HG03457 (cell line): ENCODE measurements at regions not wholly inside any gene's neighbourhood (a gene's known extent, or its start where the extent isn't known, plus 50 kb on each side); places are given as distances from the start of the nearest gene placed in this dataset.
A peak's percentile ranks its signal among the peaks of the same experiment; 100 is the strongest.
"Not testable (repeated sequence)": the region's sequence is repeated elsewhere in the genome, so short reads cannot be mapped to it uniquely, and the experiment has no call there.

Experiments
- ATAC-seq: cut with Tn5 transposase; IDR thresholded peaks from one replicate; pipeline ENCODE4 v1.9.1; 2021; ENCODE audit warnings: moderate number of reproducible peaks; ENCODE audit not compliant: unreplicated experiment

GRCh38 chr13:21261487-21262216 lies 85.2 kb downstream of the MRPL57 start:
- not testable (repeated sequence) for ATAC-seq

GRCh38 chr13:21263909-21264308 lies 87.5 kb downstream of the MRPL57 start:
- ATAC-seq = not testable (repeated sequence)

GRCh38 chr13:21268485-21268884 lies 92.0 kb downstream of the MRPL57 start:
- not testable (repeated sequence) for ATAC-seq

GRCh38 chr13:21272439-21272838 lies 96.0 kb downstream of the MRPL57 start:
- not testable (repeated sequence) for ATAC-seq

GRCh38 chr13:21274457-21274856 lies 98.0 kb downstream of the MRPL57 start:
- ATAC-seq = not testable (repeated sequence)

- ATAC-seq = no peak
These were observed 105.6 kb downstream of the MRPL57 start for GRCh38 chr13:21282065-21282464.

GRCh38 chr13:21287331-21287907 lies 111.0 kb downstream of the MRPL57 start:
- no peak for ATAC-seq

- ATAC-seq = no peak
These were observed 113.0 kb downstream of the MRPL57 start for GRCh38 chr13:21289475-21289874.

GRCh38 chr13:21290442-21291002 lies 114.1 kb downstream of the MRPL57 start:
- not testable (repeated sequence) for ATAC-seq

GRCh38 chr13:21291840-21292239 lies 115.4 kb downstream of the MRPL57 start:
- no peak for ATAC-seq

- ATAC-seq = not testable (repeated sequence)
These were observed 120.5 kb downstream of the MRPL57 start for GRCh38 chr13:21296991-21297390.

- ATAC-seq = no peak
These were observed 121.0 kb downstream of the MRPL57 start for GRCh38 chr13:21297447-21297846.

- peak; percentile 93 for ATAC-seq
These were observed 121.7 kb downstream of the MRPL57 start for GRCh38 chr13:21297914-21298831.

- no peak for ATAC-seq
These were observed 127.8 kb downstream of the MRPL57 start for GRCh38 chr13:21304256-21304655.

GRCh38 chr13:21306300-21307073 lies 130.0 kb downstream of the MRPL57 start:
- not testable (repeated sequence) for ATAC-seq

GRCh38 chr13:21307158-21307557 lies 130.7 kb downstream of the MRPL57 start:
- ATAC-seq = not testable (repeated sequence)

GRCh38 chr13:21308906-21309305 lies 132.4 kb downstream of the MRPL57 start:
- ATAC-seq = no peak

- no peak for ATAC-seq
These were observed 133.2 kb downstream of the MRPL57 start for GRCh38 chr13:21309542-21310172.

- no peak for ATAC-seq
These were observed 133.8 kb downstream of the MRPL57 start for GRCh38 chr13:21310220-21310619.

- not testable (repeated sequence) for ATAC-seq
These were observed 138.5 kb downstream of the MRPL57 start for GRCh38 chr13:21314976-21315375.
